Hepatocyte (in vitro differentiated cells): ENCODE measurements at regions not wholly inside any gene's neighbourhood (a gene's known extent, or its start where the extent isn't known, plus 50 kb on each side); places are given as distances from the start of the nearest gene placed in this dataset.

Experiments used
- EZH2 ChIP-seq: fragments of 200-600 bp; sonication (generic); IDR thresholded peaks from 2 replicates; pipeline ENCODE4 v1.6.1; 2016; ENCODE audit warnings: antibody characterized with exemption, mild to moderate bottlenecking, borderline replicate concordance
- TF ChIP-seq, protein P1 (sequence below): fragments of 200-600 bp; sonication (generic); IDR thresholded peaks from 2 replicates; pipeline ENCODE4 v1.5.1; 2016; ENCODE audit warnings: antibody characterized with exemption, mild to moderate bottlenecking; ENCODE audit not compliant: poor library complexity

DNA sequence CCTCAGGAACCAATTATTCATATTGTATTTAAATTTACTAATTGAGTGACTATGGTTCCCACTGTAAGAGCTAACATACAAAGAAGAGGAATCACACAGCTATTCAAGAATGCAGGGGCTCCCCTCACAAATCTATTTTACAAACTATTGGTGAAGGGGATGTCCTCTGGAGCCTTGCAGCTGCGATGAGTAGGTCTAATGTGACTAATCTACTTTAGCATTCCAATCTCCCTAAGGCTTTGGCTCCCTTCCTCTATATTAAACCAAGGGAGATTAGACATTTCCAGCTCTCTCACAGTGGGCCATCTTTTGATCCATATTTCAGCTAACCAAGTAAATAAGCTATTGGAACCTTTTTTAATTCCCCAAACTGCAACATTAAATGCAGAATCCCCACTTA, 514.2 kb upstream of the BCHE start:
- TF ChIP-seq, protein P1, sequence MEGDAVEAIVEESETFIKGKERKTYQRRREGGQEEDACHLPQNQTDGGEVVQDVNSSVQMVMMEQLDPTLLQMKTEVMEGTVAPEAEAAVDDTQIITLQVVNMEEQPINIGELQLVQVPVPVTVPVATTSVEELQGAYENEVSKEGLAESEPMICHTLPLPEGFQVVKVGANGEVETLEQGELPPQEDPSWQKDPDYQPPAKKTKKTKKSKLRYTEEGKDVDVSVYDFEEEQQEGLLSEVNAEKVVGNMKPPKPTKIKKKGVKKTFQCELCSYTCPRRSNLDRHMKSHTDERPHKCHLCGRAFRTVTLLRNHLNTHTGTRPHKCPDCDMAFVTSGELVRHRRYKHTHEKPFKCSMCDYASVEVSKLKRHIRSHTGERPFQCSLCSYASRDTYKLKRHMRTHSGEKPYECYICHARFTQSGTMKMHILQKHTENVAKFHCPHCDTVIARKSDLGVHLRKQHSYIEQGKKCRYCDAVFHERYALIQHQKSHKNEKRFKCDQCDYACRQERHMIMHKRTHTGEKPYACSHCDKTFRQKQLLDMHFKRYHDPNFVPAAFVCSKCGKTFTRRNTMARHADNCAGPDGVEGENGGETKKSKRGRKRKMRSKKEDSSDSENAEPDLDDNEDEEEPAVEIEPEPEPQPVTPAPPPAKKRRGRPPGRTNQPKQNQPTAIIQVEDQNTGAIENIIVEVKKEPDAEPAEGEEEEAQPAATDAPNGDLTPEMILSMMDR: no peak
- no peak for TF ChIP-seq EZH2
